ENCODE measurements at regions not wholly inside any gene's neighbourhood (a gene's known extent, or its start where the extent isn't known, plus 50 kb on each side); places are given as distances from the start of the nearest gene placed in this dataset.

GRCh38 chr11:119845305-119845704 is 116.3 kb upstream of the NECTIN1 start:
- TF ChIP-seq, protein P1, sequence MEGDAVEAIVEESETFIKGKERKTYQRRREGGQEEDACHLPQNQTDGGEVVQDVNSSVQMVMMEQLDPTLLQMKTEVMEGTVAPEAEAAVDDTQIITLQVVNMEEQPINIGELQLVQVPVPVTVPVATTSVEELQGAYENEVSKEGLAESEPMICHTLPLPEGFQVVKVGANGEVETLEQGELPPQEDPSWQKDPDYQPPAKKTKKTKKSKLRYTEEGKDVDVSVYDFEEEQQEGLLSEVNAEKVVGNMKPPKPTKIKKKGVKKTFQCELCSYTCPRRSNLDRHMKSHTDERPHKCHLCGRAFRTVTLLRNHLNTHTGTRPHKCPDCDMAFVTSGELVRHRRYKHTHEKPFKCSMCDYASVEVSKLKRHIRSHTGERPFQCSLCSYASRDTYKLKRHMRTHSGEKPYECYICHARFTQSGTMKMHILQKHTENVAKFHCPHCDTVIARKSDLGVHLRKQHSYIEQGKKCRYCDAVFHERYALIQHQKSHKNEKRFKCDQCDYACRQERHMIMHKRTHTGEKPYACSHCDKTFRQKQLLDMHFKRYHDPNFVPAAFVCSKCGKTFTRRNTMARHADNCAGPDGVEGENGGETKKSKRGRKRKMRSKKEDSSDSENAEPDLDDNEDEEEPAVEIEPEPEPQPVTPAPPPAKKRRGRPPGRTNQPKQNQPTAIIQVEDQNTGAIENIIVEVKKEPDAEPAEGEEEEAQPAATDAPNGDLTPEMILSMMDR (IDR thresholded peaks at IDR 0.05; ENCODE audit: insufficient read depth, low read depth, low read length) = no peak
- TF ChIP-seq EZH2 (IDR thresholded peaks at IDR 0.05; ENCODE audit: insufficient read depth, low read length) = no peak

All from astrocyte (in vitro differentiated cells and primary cell).